ENCODE measurements at regions not wholly inside any gene's neighbourhood (a gene's known extent, or its start where the extent isn't known, plus 50 kb on each side); places are given as distances from the start of the nearest gene placed in this dataset.
A peak's percentile ranks its signal among the peaks of the same experiment; 100 is the strongest.
"Not testable (repeated sequence)": the region's sequence is repeated elsewhere in the genome, so short reads cannot be mapped to it uniquely, and the experiment has no call there.

- DNase-seq: no peak
Observed at GRCh38 chr13:28572871-28573270, 77.9 kb upstream of the FLT1 start.

GRCh38 chr13:28570356-28570755 is 75.4 kb upstream of the FLT1 start:
- DNase-seq: not testable (repeated sequence)

GRCh38 chr13:28569886-28570285 is 75.0 kb upstream of the FLT1 start:
- DNase-seq: no peak

- no peak for DNase-seq
Observed at GRCh38 chr13:28568286-28568685, 73.4 kb upstream of the FLT1 start.

- no peak for DNase-seq
Observed at GRCh38 chr13:28566891-28567290, 72.0 kb upstream of the FLT1 start.

- DNase-seq: no peak
Observed at GRCh38 chr13:28566283-28566682, 71.4 kb upstream of the FLT1 start.

GRCh38 chr13:28564030-28564429 is 69.1 kb upstream of the FLT1 start:
- DNase-seq: no peak

GRCh38 chr13:28563609-28564008 is 68.7 kb upstream of the FLT1 start:
- no peak for DNase-seq

GRCh38 chr13:28560612-28561011 is 65.7 kb upstream of the FLT1 start:
- no peak for DNase-seq

GRCh38 chr13:28559636-28560259 is 64.8 kb upstream of the FLT1 start:
- DNase-seq: no peak

- DNase-seq: no peak
Observed at GRCh38 chr13:28558567-28558966, 63.6 kb upstream of the FLT1 start.

- DNase-seq: peak; percentile 97
Observed at GRCh38 chr13:28557725-28558520, 63.0 kb upstream of the FLT1 start.

- no peak for DNase-seq
Observed at GRCh38 chr13:28555096-28555495, 60.2 kb upstream of the FLT1 start.

- DNase-seq: no peak
Observed at GRCh38 chr13:28553971-28554370, 59.0 kb upstream of the FLT1 start.

- DNase-seq: no peak
Observed at GRCh38 chr13:28552288-28552687, 57.4 kb upstream of the FLT1 start.

- DNase-seq: no peak
Observed at GRCh38 chr13:28551498-28551895, 56.6 kb upstream of the FLT1 start.

- no peak for DNase-seq
Observed at GRCh38 chr13:28550721-28551497, 56.0 kb upstream of the FLT1 start.

- no peak for DNase-seq
Observed at GRCh38 chr13:28550091-28550490, 55.2 kb upstream of the FLT1 start.

- DNase-seq: no peak
Observed at GRCh38 chr13:28548872-28549271, 53.9 kb upstream of the FLT1 start.

- DNase-seq: no peak
Observed at GRCh38 chr13:28548468-28548867, 53.5 kb upstream of the FLT1 start.

- no peak for DNase-seq
Observed at GRCh38 chr13:28545583-28546333, 50.8 kb upstream of the FLT1 start.

Measured in fibroblast of skin of right quadriceps (primary cell).